ENCODE measurements at regions not wholly inside any gene's neighbourhood (a gene's known extent, or its start where the extent isn't known, plus 50 kb on each side); places are given as distances from the start of the nearest gene placed in this dataset.

GRCh38 chr9:38771593-38771992 is 51.7 kb upstream of the FAM240B start:
- no peaks in the 10 kb centered on the region for H3K36me3 Mint-ChIP-seq

More at GRCh38 chr9:38771593-38771992, 51.7 kb upstream of the FAM240B start:
- no peak overlapping the region for H3K27ac Mint-ChIP-seq
- H3K4me1 Mint-ChIP-seq (ENCODE audit: low read depth in 2 of 2) = no peaks in the 10 kb centered on the region
- H3K27me3 Mint-ChIP-seq = no peaks in the 10 kb centered on the region
- ATAC-seq (no peak), DNase-seq (ENCODE audit: low spot score) (no peak)
- no peak overlapping the region for H3K4me3 Mint-ChIP-seq
- peaks cover 3% of the 10 kb centered on the region for H3K9me3 Mint-ChIP-seq

All from natural killer cell treated with Interleukin-12 subunit alpha and Interleukin-12 subunit beta and Interleukin-15 and Interleukin-18, amount 100 ng/mL, for 72 hours (primary cell).